ENCODE measurements at regions not wholly inside any gene's neighbourhood (a gene's known extent, or its start where the extent isn't known, plus 50 kb on each side); places are given as distances from the start of the nearest gene placed in this dataset.

DNA sequence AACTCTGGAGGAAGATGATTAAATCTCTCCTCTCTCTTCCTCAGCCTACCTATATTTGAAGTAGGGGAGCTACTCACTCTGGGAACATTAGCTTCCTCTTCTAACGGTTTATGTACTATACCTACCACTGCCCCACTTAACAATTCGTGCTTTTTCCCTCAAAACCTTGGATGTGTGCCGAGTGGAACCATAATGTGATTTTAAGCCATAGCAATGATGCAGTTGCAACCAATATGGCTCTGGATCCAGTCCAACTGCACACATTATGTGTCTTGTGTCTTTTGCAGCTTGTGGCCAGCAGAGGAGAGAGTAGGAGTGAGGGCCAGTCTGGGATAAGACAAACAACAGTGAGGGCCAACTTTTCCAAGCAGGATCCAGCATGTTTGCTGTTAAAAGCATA lies 170.7 kb downstream of the GATA3 start:
- intact Hi-C loops (cut with DNase I), result no loop called here

DNA sequence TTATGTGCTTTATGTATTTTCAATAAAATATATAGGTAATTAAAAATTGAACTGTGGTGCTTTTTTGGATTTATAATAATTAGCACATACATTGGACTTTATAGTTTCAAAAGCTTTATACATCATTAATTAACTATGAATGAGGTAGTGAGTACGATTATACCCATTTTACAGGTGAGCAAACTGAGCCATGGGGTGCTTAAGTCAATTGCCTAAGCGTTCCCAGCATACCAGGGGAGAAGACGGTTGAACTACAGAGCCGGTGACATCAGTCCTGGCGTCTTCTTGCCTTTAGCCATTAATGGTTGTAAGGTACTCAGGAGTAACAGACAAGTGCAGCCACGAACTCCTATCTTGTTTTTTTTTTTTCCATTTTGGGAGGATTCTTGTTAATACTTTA lies 172.8 kb downstream of the GATA3 start:
- intact Hi-C loops (cut with DNase I), result no loop called here
- no peak for DNase-seq

More for the DNA sequence above, 170.7 kb downstream of the GATA3 start:
- DNase-seq, result no peak

DNA sequence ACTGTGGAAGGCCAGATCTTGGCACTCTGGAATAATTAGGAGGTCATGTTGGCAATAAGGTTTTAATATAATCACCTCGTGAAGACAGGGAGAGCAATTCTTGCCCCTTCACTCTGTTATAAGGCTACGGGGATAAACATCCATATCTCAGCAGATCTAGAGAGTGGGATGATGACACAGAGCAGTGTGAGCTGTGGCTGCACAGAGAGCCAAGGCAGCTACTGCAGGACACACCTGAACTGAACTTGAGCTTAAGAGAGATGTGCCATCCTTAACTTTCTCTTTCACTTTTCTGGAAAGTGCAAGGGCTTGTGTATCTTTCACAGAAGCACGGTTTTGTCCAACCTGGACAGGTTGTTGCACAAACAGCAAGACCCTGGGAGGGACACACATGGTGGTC lies 174.7 kb downstream of the GATA3 start:
- no peak for DNase-seq
- intact Hi-C loops (cut with DNase I), result no loop called here

DNA sequence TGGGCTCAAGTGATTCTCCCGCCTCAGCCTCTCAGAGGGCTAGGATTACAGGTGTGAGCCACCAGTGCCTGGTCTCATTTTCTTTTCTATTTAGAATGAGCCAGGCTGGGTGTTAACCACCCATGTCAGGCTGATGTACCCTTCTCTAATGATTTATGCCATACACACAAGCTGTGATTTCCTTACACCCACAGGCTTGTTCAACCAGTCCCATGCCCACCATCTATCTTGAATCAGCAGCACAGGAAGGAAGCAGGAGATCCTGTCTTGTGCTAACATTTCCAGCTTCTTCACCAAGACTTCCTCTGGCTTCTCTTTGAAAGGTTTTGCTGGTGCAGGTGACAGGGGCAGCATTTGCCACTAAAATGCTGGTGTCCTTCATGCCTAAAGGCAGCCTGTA lies 176.4 kb downstream of the GATA3 start:
- intact Hi-C loops (cut with DNase I), result no loop called here
- no peak for DNase-seq

- intact Hi-C loops (cut with DNase I), result no loop called here
- DNase-seq, result no peak
These were observed 178.6 kb downstream of the GATA3 start for GRCh38 chr10:8233049-8233448.

- DNase-seq, result no peak
- intact Hi-C loops (cut with DNase I), result no loop called here
These were observed 179.4 kb downstream of the GATA3 start for GRCh38 chr10:8233832-8234259.

DNA sequence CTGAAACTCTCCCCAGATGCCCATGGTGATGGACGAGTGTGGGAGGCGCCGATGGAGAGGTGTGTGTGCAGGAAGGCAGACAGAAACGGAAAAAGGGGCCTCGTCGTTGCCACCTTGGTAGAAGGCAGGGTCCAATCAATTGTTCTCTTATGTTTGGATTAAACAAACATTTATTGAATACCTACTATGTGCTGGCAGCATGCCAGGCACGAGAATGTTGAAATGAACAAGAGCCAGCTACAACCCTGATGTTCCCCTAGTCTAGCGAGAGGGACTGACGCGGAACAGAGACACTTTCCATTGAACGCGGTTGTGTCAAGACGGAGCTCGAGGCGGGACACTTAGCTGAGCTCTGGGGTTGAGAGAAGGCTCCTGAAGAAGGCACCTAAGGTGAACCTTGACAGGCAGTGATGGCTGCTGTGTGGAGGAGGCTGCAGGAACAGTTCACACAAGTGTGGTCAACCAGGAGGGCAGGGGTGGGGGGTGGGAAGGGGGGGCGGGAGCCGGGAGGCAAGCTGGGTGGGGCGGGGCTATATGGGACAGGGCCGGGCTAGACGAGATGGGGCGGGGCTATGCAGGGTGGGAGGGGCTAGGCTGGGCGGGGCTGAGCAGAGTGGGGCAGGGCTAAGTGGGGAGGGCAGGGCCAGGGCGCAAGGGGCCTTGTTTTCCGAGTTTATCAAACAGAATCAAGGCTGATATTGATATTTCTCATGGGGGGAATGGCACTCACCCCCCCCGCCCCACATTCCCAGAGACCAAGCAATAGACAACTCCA lies 181.0 kb downstream of the GATA3 start:
- no peak for DNase-seq
- intact Hi-C loops (cut with DNase I), result no loop called here

- no peak for DNase-seq
- intact Hi-C loops (cut with DNase I), result no loop called here
These were observed 184.5 kb downstream of the GATA3 start for GRCh38 chr10:8238986-8239385.

DNA sequence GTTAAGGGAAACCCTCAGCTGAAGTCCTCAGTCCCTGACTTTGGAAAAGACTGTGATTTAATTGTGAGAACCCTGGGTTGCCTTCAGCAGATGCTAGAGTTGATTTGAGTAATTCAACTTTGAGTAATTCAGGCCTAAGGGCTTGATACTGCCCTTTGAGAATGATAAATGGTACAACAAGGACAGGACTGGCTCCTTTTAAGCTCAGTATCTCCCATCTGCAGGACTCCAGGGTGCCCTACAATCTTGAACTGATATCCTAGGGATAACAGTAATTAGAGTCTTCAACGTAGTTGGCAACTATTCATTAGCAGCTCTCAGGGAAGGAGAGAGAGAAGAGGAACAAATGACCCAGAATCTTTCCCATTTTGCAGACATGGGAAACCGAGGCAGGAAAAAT lies 186.4 kb downstream of the GATA3 start:
- intact Hi-C loops (cut with DNase I), result no loop called here
- no peak for DNase-seq

- intact Hi-C loops (cut with DNase I), result no loop called here
These were observed 187.9 kb downstream of the GATA3 start for GRCh38 chr10:8242295-8242872.

DNA sequence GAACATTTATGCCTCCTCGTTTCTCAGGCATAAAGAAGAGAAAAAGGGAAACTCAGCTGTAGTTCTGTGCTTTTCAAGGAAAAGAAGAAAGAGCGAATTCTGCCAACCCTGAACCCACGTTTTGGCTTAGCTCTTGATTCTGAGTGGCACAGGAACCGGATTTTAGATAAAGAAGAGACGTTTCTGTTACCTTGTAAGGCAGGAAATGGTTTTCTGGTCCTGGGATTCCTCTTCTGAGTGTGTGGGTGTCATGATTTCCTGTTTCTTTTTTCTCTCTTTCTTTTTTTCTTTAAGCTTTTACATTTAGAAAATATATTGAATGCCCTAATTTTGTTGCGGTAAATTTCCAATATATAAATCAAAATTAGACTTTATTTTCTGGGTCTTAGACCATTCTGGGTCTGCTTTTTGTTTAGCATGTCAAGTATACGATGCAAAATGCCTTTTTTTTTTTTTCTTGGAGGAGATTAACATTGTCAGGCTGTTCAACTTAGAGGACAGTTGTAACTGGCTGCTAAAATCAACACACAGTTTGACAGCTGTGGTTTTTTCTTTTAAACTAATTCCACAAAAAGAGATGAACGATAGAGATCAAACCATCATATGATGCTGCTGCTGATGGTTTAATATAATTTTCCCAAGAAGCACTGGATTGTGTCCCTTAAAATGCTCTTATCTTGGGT lies 190.8 kb downstream of the GATA3 start:
- intact Hi-C loops (cut with DNase I), result no loop called here

More at GRCh38 chr10:8242295-8242872, 187.9 kb downstream of the GATA3 start:
- DNase-seq, result no peak

GRCh38 chr10:8245814-8246142 lies 191.3 kb downstream of the GATA3 start:
- DNase-seq, result no peak
- intact Hi-C loops (cut with DNase I), result no loop called here

More for the DNA sequence above, 190.8 kb downstream of the GATA3 start:
- no peak for DNase-seq

- intact Hi-C loops (cut with DNase I), result no loop called here
- DNase-seq, result no peak
These were observed 192.1 kb downstream of the GATA3 start for GRCh38 chr10:8246548-8246947.

- DNase-seq, result no peak
- intact Hi-C loops (cut with DNase I), result no loop called here
These were observed 192.7 kb downstream of the GATA3 start for GRCh38 chr10:8247191-8247590.

- DNase-seq, result no peak
- intact Hi-C loops (cut with DNase I), result no loop called here
These were observed 194.4 kb downstream of the GATA3 start for GRCh38 chr10:8248868-8249267.

DNA sequence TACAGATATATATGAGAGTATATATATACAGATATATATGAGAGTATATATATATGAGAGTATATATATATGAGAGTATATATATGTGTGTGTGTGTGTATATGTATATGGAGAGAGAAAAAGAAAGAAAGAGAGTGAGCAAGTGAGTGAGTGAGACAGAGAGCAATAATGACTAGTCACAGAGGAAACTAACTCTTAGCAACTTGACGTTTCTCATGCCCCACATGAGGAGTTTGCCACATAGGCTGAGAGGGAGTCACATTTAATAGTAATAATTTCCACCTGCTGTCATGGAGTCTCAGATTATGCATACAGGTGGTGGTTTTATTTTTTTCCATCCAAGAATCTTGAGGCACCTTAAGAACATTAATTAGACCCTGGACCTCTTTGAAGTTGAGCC lies 199.9 kb downstream of the GATA3 start:
- DNase-seq, result no peak
- intact Hi-C loops (cut with DNase I), result no loop called here

- DNase-seq, result no peak
- intact Hi-C loops (cut with DNase I), result no loop called here
These were observed 200.8 kb downstream of the GATA3 start for GRCh38 chr10:8255301-8255700.

DNA sequence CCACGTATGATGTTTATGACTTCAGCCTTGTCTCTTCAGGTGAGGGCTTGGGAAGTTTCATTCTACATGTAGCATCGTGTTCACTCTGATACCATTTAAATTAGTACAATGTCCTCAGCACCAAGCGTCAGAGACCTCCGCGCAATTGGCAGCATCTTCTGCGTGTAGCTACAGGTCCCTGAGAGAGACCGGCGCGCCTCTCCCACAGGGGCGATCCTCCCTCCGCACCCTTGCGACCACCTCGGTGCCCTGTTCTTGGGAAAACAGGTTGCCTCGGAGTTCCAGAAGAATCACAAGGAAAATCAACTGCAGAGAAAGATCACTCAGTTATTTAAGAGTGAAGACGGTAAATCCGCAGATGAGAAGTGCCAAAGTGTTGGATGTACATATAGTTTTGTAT lies 206.2 kb downstream of the GATA3 start:
- DNase-seq, result no peak
- intact Hi-C loops (cut with DNase I), result no loop called here

DNA sequence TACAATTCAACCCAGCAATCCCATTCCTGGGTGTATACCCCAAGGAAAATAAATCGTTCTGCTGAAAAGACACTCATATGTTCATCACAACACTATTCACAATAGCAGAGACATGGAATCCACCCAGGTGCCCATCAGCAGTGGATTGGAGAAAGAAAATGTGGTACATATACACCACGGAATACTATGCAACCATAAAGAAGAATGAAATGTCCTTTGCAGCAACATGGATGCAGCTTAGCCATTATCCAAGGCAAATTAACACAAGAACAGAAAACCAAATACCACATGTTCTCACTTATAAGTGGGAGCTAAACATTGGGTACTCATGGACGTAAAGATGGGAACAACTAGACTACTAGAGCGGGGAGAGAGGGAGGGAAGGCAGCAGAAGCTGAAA lies 207.8 kb downstream of the GATA3 start:
- DNase-seq, result no peak
- intact Hi-C loops (cut with DNase I), result no loop called here

DNA sequence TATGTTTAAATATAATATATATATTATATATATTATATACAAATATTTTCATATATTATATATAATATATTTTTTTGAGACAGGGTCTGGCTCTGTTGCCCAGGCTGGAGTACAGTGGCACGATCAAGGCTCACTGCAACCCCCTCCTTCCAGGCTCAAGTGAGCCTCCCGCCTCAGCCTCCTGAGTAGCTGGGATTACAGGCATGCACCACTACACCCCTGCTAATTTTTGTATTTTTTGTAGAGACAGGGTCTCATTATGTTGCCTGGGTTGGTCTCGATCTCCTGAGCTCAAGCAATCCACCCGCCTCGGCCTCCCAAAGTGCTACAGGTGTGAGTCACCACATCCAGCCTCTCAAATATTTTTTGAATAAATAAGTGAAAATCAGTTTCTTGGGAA lies 215.5 kb downstream of the GATA3 start:
- intact Hi-C loops (cut with DNase I), result no loop called here
- no peak for DNase-seq

- intact Hi-C loops (cut with DNase I), result no loop called here
- DNase-seq, result no peak
These were observed 218.4 kb downstream of the GATA3 start for GRCh38 chr10:8272794-8273425.

GRCh38 chr10:8273749-8274148 lies 219.3 kb downstream of the GATA3 start:
- intact Hi-C loops (cut with DNase I), result no loop called here
- no peak for DNase-seq

All from posterior cingulate gyrus (tissue), 11 donors.